ENCODE measurements at regions not wholly inside any gene's neighbourhood (a gene's known extent, or its start where the extent isn't known, plus 50 kb on each side); places are given as distances from the start of the nearest gene placed in this dataset.

GRCh38 chr12:16095531-16096110, 181.9 kb downstream of the SLC15A5 start:
- no peak for TF ChIP-seq CTCF (conservative IDR thresholded peaks at IDR 0.05; ENCODE audit: low read depth, low read length)
- no peak for DNase-seq (ENCODE audit: low read depth)
- no peak overlapping the region for H3K4me3 ChIP-seq (ENCODE audit: low read depth, low read length)

GRCh38 chr12:16094437-16094836, 183.0 kb downstream of the SLC15A5 start:
- no peak for DNase-seq (ENCODE audit: low read depth)
- no peak overlapping the region for H3K4me3 ChIP-seq (ENCODE audit: low read depth, low read length)
- TF ChIP-seq CTCF (conservative IDR thresholded peaks at IDR 0.05; ENCODE audit: low read depth, low read length) = no peak

GRCh38 chr12:16093825-16094224, 182.7 kb downstream of the DERA start:
- no peak for TF ChIP-seq CTCF (conservative IDR thresholded peaks at IDR 0.05; ENCODE audit: low read depth, low read length)
- no peak for DNase-seq (ENCODE audit: low read depth)
- no peak overlapping the region for H3K4me3 ChIP-seq (ENCODE audit: low read depth, low read length)

- TF ChIP-seq CTCF (conservative IDR thresholded peaks at IDR 0.05; ENCODE audit: low read depth, low read length) = no peak
- no peak for DNase-seq (ENCODE audit: low read depth)
- no peak overlapping the region for H3K4me3 ChIP-seq (ENCODE audit: low read depth, low read length)
Measured at GRCh38 chr12:16090974-16091373, 179.8 kb downstream of the DERA start.

- DNase-seq (ENCODE audit: low read depth) = no peak
- no peak for TF ChIP-seq CTCF (conservative IDR thresholded peaks at IDR 0.05; ENCODE audit: low read depth, low read length)
- H3K4me3 ChIP-seq (ENCODE audit: low read depth, low read length) = no peak overlapping the region
Measured at GRCh38 chr12:16088421-16088820, 177.3 kb downstream of the DERA start.

All from choroid plexus epithelial cell (primary cell).